Nephron progenitor cell (in vitro differentiated cells): ENCODE measurements at regions not wholly inside any gene's neighbourhood (a gene's known extent, or its start where the extent isn't known, plus 50 kb on each side); places are given as distances from the start of the nearest gene placed in this dataset.

Source experiments
- DNase-seq: peaks from one replicate; pipeline ENCODE4 v3.0.0; 2021
- H3K27ac Mint-ChIP-seq: 2 replicates; pipeline ENCODE4 v1.8.0; 2021; ENCODE audit warnings: mild to moderate bottlenecking, moderate library complexity, mixed read lengths
- H3K27me3 Mint-ChIP-seq: 2 replicates; pipeline ENCODE4 v1.8.0; 2021; ENCODE audit warnings: mild to moderate bottlenecking, low read depth, mixed read lengths; ENCODE audit not compliant: poor library complexity
- H3K36me3 Mint-ChIP-seq: 2 replicates; pipeline ENCODE4 v1.8.0; 2021; ENCODE audit warnings: low read depth, mixed read lengths
- H3K4me1 Mint-ChIP-seq: 2 replicates; pipeline ENCODE4 v1.8.0; 2021; ENCODE audit warnings: mixed read lengths
- H3K4me3 Mint-ChIP-seq: 2 replicates; pipeline ENCODE4 v1.8.0; 2021; ENCODE audit warnings: mild to moderate bottlenecking, moderate library complexity, mixed read lengths
- H3K9me3 Mint-ChIP-seq: 2 replicates; pipeline ENCODE4 v1.8.0; 2021; ENCODE audit warnings: mild to moderate bottlenecking, moderate library complexity, mixed read lengths
- TF ChIP-seq, protein P1 (sequence below): fragments of 200-600 bp; sonication (generic); IDR thresholded peaks from 2 replicates; pipeline ENCODE4 v1.5.0; 2021; ENCODE audit warnings: antibody characterized with exemption

DNA sequence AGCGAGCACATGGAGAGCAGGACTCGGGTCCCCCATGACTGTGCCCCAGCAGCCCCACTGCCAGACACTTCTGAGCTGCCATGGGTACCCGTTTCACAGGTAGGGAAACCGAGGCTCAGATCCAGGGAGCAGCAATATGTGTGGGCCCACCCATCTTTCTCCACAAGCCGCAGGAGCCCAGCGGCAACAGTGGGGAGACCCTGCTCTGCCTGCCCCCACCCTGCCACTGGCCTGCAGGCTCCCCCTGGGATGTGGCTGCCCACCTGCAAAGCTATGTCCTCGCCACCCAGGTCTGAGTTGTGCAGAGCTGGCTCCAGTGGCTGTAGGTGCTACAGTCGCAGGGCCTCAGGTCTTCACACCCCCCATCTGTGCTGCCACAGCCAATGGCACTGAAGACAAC lies 50.6 kb upstream of the C1QTNF9B start:
- DNase-seq: no peak
- H3K4me3 Mint-ChIP-seq: no peak overlapping the region
- H3K27me3 Mint-ChIP-seq: no peaks in the 10 kb centered on the region
- no peaks in the 10 kb centered on the region for H3K9me3 Mint-ChIP-seq
- no peaks in the 10 kb centered on the region for H3K36me3 Mint-ChIP-seq
- peaks cover 4% of the 10 kb centered on the region for H3K4me1 Mint-ChIP-seq
- TF ChIP-seq, protein P1, sequence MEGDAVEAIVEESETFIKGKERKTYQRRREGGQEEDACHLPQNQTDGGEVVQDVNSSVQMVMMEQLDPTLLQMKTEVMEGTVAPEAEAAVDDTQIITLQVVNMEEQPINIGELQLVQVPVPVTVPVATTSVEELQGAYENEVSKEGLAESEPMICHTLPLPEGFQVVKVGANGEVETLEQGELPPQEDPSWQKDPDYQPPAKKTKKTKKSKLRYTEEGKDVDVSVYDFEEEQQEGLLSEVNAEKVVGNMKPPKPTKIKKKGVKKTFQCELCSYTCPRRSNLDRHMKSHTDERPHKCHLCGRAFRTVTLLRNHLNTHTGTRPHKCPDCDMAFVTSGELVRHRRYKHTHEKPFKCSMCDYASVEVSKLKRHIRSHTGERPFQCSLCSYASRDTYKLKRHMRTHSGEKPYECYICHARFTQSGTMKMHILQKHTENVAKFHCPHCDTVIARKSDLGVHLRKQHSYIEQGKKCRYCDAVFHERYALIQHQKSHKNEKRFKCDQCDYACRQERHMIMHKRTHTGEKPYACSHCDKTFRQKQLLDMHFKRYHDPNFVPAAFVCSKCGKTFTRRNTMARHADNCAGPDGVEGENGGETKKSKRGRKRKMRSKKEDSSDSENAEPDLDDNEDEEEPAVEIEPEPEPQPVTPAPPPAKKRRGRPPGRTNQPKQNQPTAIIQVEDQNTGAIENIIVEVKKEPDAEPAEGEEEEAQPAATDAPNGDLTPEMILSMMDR: no peak
- H3K27ac Mint-ChIP-seq: no peak overlapping the region

DNA sequence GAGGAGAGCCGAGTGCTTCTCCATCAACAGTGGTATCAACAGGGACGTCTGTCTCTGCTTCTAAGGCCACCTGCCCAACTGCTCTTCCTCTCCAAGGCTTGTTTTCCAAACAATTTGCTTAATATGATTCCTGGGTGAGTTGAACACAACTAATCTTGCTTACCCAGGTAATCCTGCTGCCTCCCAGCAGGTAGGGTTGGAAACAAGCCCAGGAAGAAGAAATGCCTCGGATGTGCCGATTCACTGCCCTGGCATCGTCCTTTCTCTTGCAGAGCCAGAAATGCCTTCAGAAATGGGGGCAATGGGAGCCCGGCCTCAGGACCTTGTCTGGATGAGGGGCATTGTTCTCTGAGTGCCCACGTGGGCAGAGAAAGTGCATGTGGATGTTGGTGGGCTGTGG lies 51.9 kb upstream of the C1QTNF9B start:
- Mint-ChIP-seq H3K4me1 (peaks cover 4% of the 10 kb centered on the region), H3K36me3 (no peaks in the 10 kb centered on the region), H3K9me3 (no peaks in the 10 kb centered on the region), H3K27me3 (peaks cover 2% of the 10 kb centered on the region), H3K27ac (no peak overlapping the region), H3K4me3 (no peak overlapping the region)
- no peak for DNase-seq
- TF ChIP-seq, protein P1: no peak

DNA sequence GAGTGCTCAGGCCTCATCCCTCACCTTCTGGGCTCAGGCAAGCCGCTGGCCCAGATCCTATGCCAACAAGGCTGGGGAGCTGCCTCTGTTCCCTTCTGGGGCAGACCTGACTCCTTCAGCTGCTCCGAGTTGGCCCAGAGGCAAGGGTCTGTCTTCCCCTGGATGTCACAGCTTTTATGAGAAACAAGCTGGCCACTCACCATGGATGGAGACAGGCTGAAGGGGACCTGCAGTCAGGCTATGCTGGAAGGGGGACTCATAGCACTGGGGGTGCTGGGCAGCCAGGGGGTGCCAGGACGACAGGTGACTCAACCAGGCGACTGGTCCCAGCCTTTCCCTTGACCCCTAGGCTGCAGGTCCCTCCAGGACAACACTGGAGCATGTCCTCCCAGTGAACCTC lies 52.4 kb upstream of the C1QTNF9B start:
- Mint-ChIP-seq H3K9me3 (no peaks in the 10 kb centered on the region), H3K4me3 (no peak overlapping the region), H3K27me3 (peaks cover 2% of the 10 kb centered on the region), H3K36me3 (no peaks in the 10 kb centered on the region), H3K27ac (no peak overlapping the region), H3K4me1 (peaks cover 4% of the 10 kb centered on the region)
- TF ChIP-seq, protein P1: no peak
- DNase-seq: no peak

DNA sequence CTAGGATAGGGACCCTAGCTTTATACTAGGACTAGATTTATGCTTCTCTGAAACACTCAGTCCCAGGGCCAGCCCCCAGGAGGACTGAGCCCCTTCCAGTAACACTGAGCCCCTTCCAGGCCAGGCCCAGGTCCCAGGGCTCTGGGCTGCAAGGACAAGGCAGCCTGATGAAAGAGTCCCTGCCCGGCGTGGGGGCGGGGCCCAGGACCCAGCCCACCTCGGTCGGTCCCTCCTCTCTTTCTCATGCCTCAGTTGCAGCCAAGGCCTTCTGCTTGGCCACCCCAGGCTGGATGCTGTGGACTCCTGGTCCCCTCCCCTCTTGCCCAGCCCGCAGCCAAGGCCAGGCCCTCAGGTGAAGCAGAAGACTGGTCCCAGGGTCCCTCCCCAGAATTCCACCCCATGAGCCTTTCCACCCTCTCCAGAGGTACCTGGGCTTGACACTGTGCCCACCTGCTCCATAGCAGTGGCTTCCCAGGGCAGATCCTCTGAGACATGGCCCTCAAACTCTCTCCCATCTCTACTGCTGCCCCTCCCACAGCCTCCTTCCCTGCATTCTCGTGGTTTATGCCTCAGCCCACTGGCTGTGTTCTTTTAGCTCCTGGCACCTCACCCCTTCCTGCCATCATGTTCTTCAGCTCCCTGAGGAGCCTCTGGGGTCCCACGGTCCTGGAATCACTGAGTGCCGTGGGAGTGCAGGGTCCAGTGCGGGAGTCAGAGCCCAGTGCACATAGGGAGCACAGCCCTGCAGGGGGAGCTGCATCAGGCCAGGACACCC lies 53.6 kb upstream of the C1QTNF9B start:
- Mint-ChIP-seq H3K4me1 (peaks cover 4% of the 10 kb centered on the region), H3K27ac (no peak overlapping the region), H3K27me3 (peaks cover 9% of the 10 kb centered on the region), H3K36me3 (no peaks in the 10 kb centered on the region), H3K9me3 (no peaks in the 10 kb centered on the region), H3K4me3 (no peak overlapping the region)
- TF ChIP-seq, protein P1: no peak
- no peak for DNase-seq

DNA sequence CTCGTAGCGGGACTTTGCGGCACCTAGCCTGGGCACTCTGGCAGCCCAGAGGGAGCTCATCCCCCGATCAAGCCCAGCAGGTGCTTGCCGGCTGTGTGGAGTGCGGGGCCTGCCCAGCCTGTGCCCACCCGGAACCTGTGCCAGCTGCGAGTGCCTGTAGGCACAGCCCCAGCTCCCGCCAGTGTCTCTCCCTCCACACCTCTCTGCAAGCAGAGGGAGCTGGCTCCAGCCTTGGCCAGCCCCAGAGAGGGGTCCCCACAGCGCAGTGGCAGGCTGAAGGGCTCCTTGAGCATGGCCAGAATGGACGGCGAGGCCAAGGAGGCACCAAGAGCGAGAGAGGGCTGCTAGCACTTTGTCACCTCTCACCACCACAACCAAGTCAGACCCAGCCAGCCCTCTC lies 55.5 kb upstream of the C1QTNF9B start:
- peaks cover 9% of the 10 kb centered on the region for H3K27me3 Mint-ChIP-seq
- no peak overlapping the region for H3K4me3 Mint-ChIP-seq
- no peak for DNase-seq
- H3K4me1 Mint-ChIP-seq: peaks cover 4% of the 10 kb centered on the region
- TF ChIP-seq, protein P1: no peak
- no peaks in the 10 kb centered on the region for H3K36me3 Mint-ChIP-seq
- no peak overlapping the region for H3K27ac Mint-ChIP-seq
- no peaks in the 10 kb centered on the region for H3K9me3 Mint-ChIP-seq
